ENCODE measurements at regions not wholly inside any gene's neighbourhood (a gene's known extent, or its start where the extent isn't known, plus 50 kb on each side); places are given as distances from the start of the nearest gene placed in this dataset.

GRCh38 chr16:13390093-13390985 lies 488.9 kb downstream of the SHISA9 start:
- no peak overlapping the region for H3K4me2 ChIP-seq (ENCODE audit: insufficient read depth, low read length)
- no peaks in the 10 kb centered on the region for H3K27me3 ChIP-seq (ENCODE audit: control insufficient read depth in 2 of 2, insufficient read depth in 2 of 2, low read length in 2 of 2)
- no peak overlapping the region for H2AFZ ChIP-seq (ENCODE audit: low read depth, low read length)
- H3K4me1 ChIP-seq (ENCODE audit: control insufficient read depth, extremely low read depth, insufficient read depth, low read length), result no peaks in the 10 kb centered on the region
- H3K27ac ChIP-seq (ENCODE audit: insufficient read depth, low read depth, low read length), result no peak overlapping the region
- intact Hi-C loops (cut with micrococcal nuclease), result no loop called here
- no peak for TF ChIP-seq POLR2AphosphoS5 (IDR thresholded peaks at IDR 0.05; ENCODE audit: insufficient read depth, low read depth, low read length)
- TF ChIP-seq JUN (IDR thresholded peaks at IDR 0.05; ENCODE audit: borderline replicate concordance, insufficient read depth, insufficient read length, low read depth), result no peak
- TF ChIP-seq GATA2 (IDR thresholded peaks at IDR 0.05; ENCODE audit: insufficient read depth, insufficient read length, low read depth, low read length), result no peak
- TF ChIP-seq POLR2A (IDR thresholded peaks at IDR 0.05; ENCODE audit: low read depth, low read length), result no peak
- TF ChIP-seq EZH2 (IDR thresholded peaks at IDR 0.05; ENCODE audit: borderline replicate concordance, low read depth, low read length, severe bottlenecking), result no peak
- H4K20me1 ChIP-seq (replicated peaks; ENCODE audit: control insufficient read depth, extremely low read depth, insufficient read depth, low read length), result no peaks in the 10 kb centered on the region
- peaks cover 2% of the 10 kb centered on the region for H3K9me3 ChIP-seq (replicated peaks; ENCODE audit: control insufficient read depth, insufficient read depth, low read length)
- CTCF ChIA-PET, result no interaction called here
- H3K4me3 ChIP-seq (replicated peaks in 1 of 3; ENCODE audit: insufficient read depth in 1 of 3, low read depth in 1 of 3, low read length in 3 of 3), result no peak overlapping the region
- H3K36me3 ChIP-seq (ENCODE audit: control insufficient read depth in 2 of 2, extremely low read depth in 1 of 2, insufficient read depth in 2 of 2, low read length in 2 of 2), result no peaks in the 10 kb centered on the region
- FAIRE-seq (no peak), DNase-seq (ENCODE audit: low read depth, low spot score) (no peak)
- H3K79me2 ChIP-seq (ENCODE audit: control insufficient read depth, insufficient read depth, low read length), result no peaks in the 10 kb centered on the region
- dilution Hi-C loops (cut with MboI; ENCODE audit: extremely low pct_ligation_motif_present, low sequenced_read_pairs), result no loop called here
- H3K9ac ChIP-seq (replicated peaks; ENCODE audit: extremely low read depth, insufficient read depth, low read length), result no peak overlapping the region
- POLR2A ChIA-PET, result no interaction called here
- no peaks in the 10 kb centered on the region for H3K9me1 ChIP-seq (replicated peaks; ENCODE audit: control insufficient read depth, extremely low read depth, insufficient read depth, low read length)
- no TSS peak for BruUV-seq (replicated peaks)

- no peak overlapping the region for H2AFZ ChIP-seq (ENCODE audit: low read depth, low read length)
- TF ChIP-seq MAX (IDR thresholded peaks at IDR 0.05; ENCODE audit: insufficient read depth, insufficient read length) (no peak), FOS (IDR thresholded peaks at IDR 0.05; ENCODE audit: borderline replicate concordance, insufficient read depth, low read length) (no peak), MYC (IDR thresholded peaks at IDR 0.05; ENCODE audit: low read depth, low read length) (no peak), EZH2 (IDR thresholded peaks at IDR 0.05; ENCODE audit: borderline replicate concordance, low read depth, low read length, severe bottlenecking) (no peak), POLR2AphosphoS5 (IDR thresholded peaks at IDR 0.05; ENCODE audit: insufficient read depth, low read depth, low read length) (no peak), POLR2A (IDR thresholded peaks at IDR 0.05; ENCODE audit: low read depth, low read length) (no peak), GATA2 (IDR thresholded peaks at IDR 0.05; ENCODE audit: insufficient read depth, insufficient read length, low read depth, low read length) (no peak)
- H3K36me3 ChIP-seq (ENCODE audit: control insufficient read depth in 2 of 2, extremely low read depth in 1 of 2, insufficient read depth in 2 of 2, low read length in 2 of 2), result no peaks in the 10 kb centered on the region
- dilution Hi-C loops (cut with MboI; ENCODE audit: extremely low pct_ligation_motif_present, low sequenced_read_pairs), result no loop called here
- H4K20me1 ChIP-seq (replicated peaks; ENCODE audit: control insufficient read depth, extremely low read depth, insufficient read depth, low read length), result no peaks in the 10 kb centered on the region
- peaks cover 2% of the 10 kb centered on the region for H3K9me3 ChIP-seq (replicated peaks; ENCODE audit: control insufficient read depth, insufficient read depth, low read length)
- no peak overlapping the region for H3K27ac ChIP-seq (ENCODE audit: insufficient read depth, low read depth, low read length)
- intact Hi-C loops (cut with micrococcal nuclease), result no loop called here
- FAIRE-seq, result no peak
- H3K9me1 ChIP-seq (replicated peaks; ENCODE audit: control insufficient read depth, extremely low read depth, insufficient read depth, low read length), result no peaks in the 10 kb centered on the region
- no peaks in the 10 kb centered on the region for H3K4me1 ChIP-seq (ENCODE audit: control insufficient read depth, extremely low read depth, insufficient read depth, low read length)
- BruUV-seq (replicated peaks), result no TSS peak
- no peak overlapping the region for H3K9ac ChIP-seq (replicated peaks; ENCODE audit: extremely low read depth, insufficient read depth, low read length)
- no peak for DNase-seq (ENCODE audit: low read depth, low spot score)
- CTCF ChIA-PET, result no interaction called here
- no peak overlapping the region for H3K4me3 ChIP-seq (replicated peaks in 1 of 3; ENCODE audit: insufficient read depth in 1 of 3, low read depth in 1 of 3, low read length in 3 of 3)
- POLR2A ChIA-PET, result no interaction called here
- H3K79me2 ChIP-seq (ENCODE audit: control insufficient read depth, insufficient read depth, low read length), result no peaks in the 10 kb centered on the region
- no peaks in the 10 kb centered on the region for H3K27me3 ChIP-seq (ENCODE audit: control insufficient read depth in 2 of 2, insufficient read depth in 2 of 2, low read length in 2 of 2)
- H3K4me2 ChIP-seq (ENCODE audit: insufficient read depth, low read length), result no peak overlapping the region
Measured at GRCh38 chr16:13390986-13391305, 489.5 kb downstream of the SHISA9 start.

All from endothelial cell of umbilical vein (primary cell).